ENCODE measurements at regions not wholly inside any gene's neighbourhood (a gene's known extent, or its start where the extent isn't known, plus 50 kb on each side); places are given as distances from the start of the nearest gene placed in this dataset.

GRCh38 chr18:5746844-5747243 lies 148.5 kb downstream of the TMEM200C start:
- DNase-seq (ENCODE audit: low read depth), result no peak
- no peak for TF ChIP-seq CTCF (conservative IDR thresholded peaks at IDR 0.05; ENCODE audit: low read depth, low read length)
- H3K4me3 ChIP-seq (ENCODE audit: low read length), result no peak overlapping the region

- DNase-seq (ENCODE audit: low read depth), result no peak
- no peak for TF ChIP-seq CTCF (conservative IDR thresholded peaks at IDR 0.05; ENCODE audit: low read depth, low read length)
- no peak overlapping the region for H3K4me3 ChIP-seq (ENCODE audit: low read length)
Measured at GRCh38 chr18:5744659-5745058, 150.7 kb downstream of the TMEM200C start.

GRCh38 chr18:5738526-5738925 lies 156.8 kb downstream of the TMEM200C start:
- no peak for TF ChIP-seq CTCF (conservative IDR thresholded peaks at IDR 0.05; ENCODE audit: low read depth, low read length)
- H3K4me3 ChIP-seq (ENCODE audit: low read length), result no peak overlapping the region

GRCh38 chr18:5732318-5732717 lies 163.0 kb downstream of the TMEM200C start:
- DNase-seq (ENCODE audit: low read depth), result no peak
- TF ChIP-seq CTCF (conservative IDR thresholded peaks at IDR 0.05; ENCODE audit: low read depth, low read length), result no peak
- H3K4me3 ChIP-seq (ENCODE audit: low read length), result no peak overlapping the region

More at GRCh38 chr18:5738526-5738925, 156.8 kb downstream of the TMEM200C start:
- DNase-seq (ENCODE audit: low read depth), result no peak

- no peak for TF ChIP-seq CTCF (conservative IDR thresholded peaks at IDR 0.05; ENCODE audit: low read depth, low read length)
- DNase-seq (ENCODE audit: low read depth), result no peak
- H3K4me3 ChIP-seq (ENCODE audit: low read length), result no peak overlapping the region
Measured at GRCh38 chr18:5729983-5730699, 165.2 kb downstream of the TMEM200C start.

- TF ChIP-seq CTCF (conservative IDR thresholded peaks at IDR 0.05; ENCODE audit: low read depth, low read length), result no peak
- DNase-seq (ENCODE audit: low read depth), result no peak
- H3K4me3 ChIP-seq (ENCODE audit: low read length), result no peak overlapping the region
Measured at GRCh38 chr18:5728531-5728930, 166.8 kb downstream of the TMEM200C start.

GRCh38 chr18:5726011-5726410 lies 169.3 kb downstream of the TMEM200C start:
- H3K4me3 ChIP-seq (ENCODE audit: low read length), result no peak overlapping the region
- no peak for DNase-seq (ENCODE audit: low read depth)
- no peak for TF ChIP-seq CTCF (conservative IDR thresholded peaks at IDR 0.05; ENCODE audit: low read depth, low read length)
